Activated CD8-positive, alpha-beta memory T cell treated with anti-CD3 and anti-CD28 coated beads, Interleukin-2, amount 10 ng/mL, durations not matched to agents 7 days and 5 days (primary cell): ENCODE measurements at regions not wholly inside any gene's neighbourhood (a gene's known extent, or its start where the extent isn't known, plus 50 kb on each side); places are given as distances from the start of the nearest gene placed in this dataset.
A peak's percentile ranks its signal among the peaks of the same experiment; 100 is the strongest.
"Not testable (repeated sequence)": the region's sequence is repeated elsewhere in the genome, so short reads cannot be mapped to it uniquely, and the experiment has no call there.

Source experiments
- ATAC-seq: fragments of 150-1000 bp; cut with Tn5 transposase; one replicate; pipeline ENCODE4 v1.10.0; 2021; ENCODE audit warnings: moderate library complexity
- CTCF ChIA-PET: fragments of 350-600 bp; sonication (Branson Sonifier 250); formaldehyde crosslinking; loops from one replicate; lab custom pipeline; 2021; ENCODE audit warnings: antibody characterized with exemption; lab: Charles Lee
- DNase-seq: peaks from one replicate; pipeline ENCODE4 v3.0.0-alpha.2; 2020
- H3K27ac Mint-ChIP-seq: one replicate; pipeline ENCODE4 v1.8.0; 2021; ENCODE audit warnings: mild to moderate bottlenecking, mixed read lengths
- H3K27me3 Mint-ChIP-seq: one replicate; pipeline ENCODE4 v1.8.0; 2021; ENCODE audit warnings: mixed read lengths
- H3K36me3 Mint-ChIP-seq: one replicate; pipeline ENCODE4 v1.8.0; 2021; ENCODE audit warnings: mild to moderate bottlenecking, mixed read lengths
- H3K4me1 Mint-ChIP-seq: one replicate; pipeline ENCODE4 v1.8.0; 2021; ENCODE audit warnings: mixed read lengths
- H3K4me3 Mint-ChIP-seq: one replicate; pipeline ENCODE4 v1.8.0; 2021; ENCODE audit warnings: mild to moderate bottlenecking, moderate library complexity, mixed read lengths
- H3K9me3 Mint-ChIP-seq: one replicate; pipeline ENCODE4 v1.8.0; 2022; ENCODE audit warnings: low read depth, mixed read lengths

- CTCF ChIA-PET, result no interaction called here
- Mint-ChIP-seq H3K9me3 (peaks cover 7% of the 10 kb centered on the region), H3K4me3 (no peak overlapping the region), H3K36me3 (no peaks in the 10 kb centered on the region), H3K4me1 (no peaks in the 10 kb centered on the region), H3K27ac (no peak overlapping the region), H3K27me3 (peaks cover 7% of the 10 kb centered on the region)
- DNase-seq (no peak), ATAC-seq (no peak)
Observed at GRCh38 chr9:124118894-124119293, 107.3 kb downstream of the LHX2 start.

GRCh38 chr9:124120272-124120671 is 108.7 kb downstream of the LHX2 start:
- Mint-ChIP-seq H3K27ac (no peak overlapping the region), H3K4me1 (no peaks in the 10 kb centered on the region), H3K36me3 (no peaks in the 10 kb centered on the region), H3K27me3 (peaks cover 7% of the 10 kb centered on the region), H3K9me3 (peaks cover 7% of the 10 kb centered on the region), H3K4me3 (no peak overlapping the region)
- DNase-seq, result no peak
- no peak for ATAC-seq
- CTCF ChIA-PET, result no interaction called here

- Mint-ChIP-seq H3K9me3 (peaks cover 3% of the 10 kb centered on the region), H3K27me3 (peaks cover 7% of the 10 kb centered on the region)
Observed at GRCh38 chr9:124121725-124122124, 110.2 kb downstream of the LHX2 start.

GRCh38 chr9:124122321-124122720 is 110.8 kb downstream of the LHX2 start:
- DNase-seq (no peak), ATAC-seq (no peak)
- Mint-ChIP-seq H3K4me1 (peaks cover 3% of the 10 kb centered on the region), H3K27me3 (peaks cover 7% of the 10 kb centered on the region), H3K9me3 (no peaks in the 10 kb centered on the region), H3K27ac (no peak overlapping the region), H3K36me3 (no peaks in the 10 kb centered on the region), H3K4me3 (no peak overlapping the region)
- CTCF ChIA-PET, result interaction anchor here (1.5 kb wide), 1 partner anchor 415 kb away, joined by 5 read pairs; no protein-coding TSS in a partner anchor

More at GRCh38 chr9:124121725-124122124, 110.2 kb downstream of the LHX2 start:
- Mint-ChIP-seq H3K4me3 (no peak overlapping the region), H3K4me1 (no peaks in the 10 kb centered on the region), H3K27ac (no peak overlapping the region), H3K36me3 (no peaks in the 10 kb centered on the region)
- no peak for ATAC-seq
- no peak for DNase-seq
- CTCF ChIA-PET, result interaction anchor here (1.1 kb wide), 1 partner anchor 75 kb away, joined by 3 read pairs; no protein-coding TSS in a partner anchor

- Mint-ChIP-seq H3K36me3 (no peaks in the 10 kb centered on the region), H3K4me1 (peaks cover 3% of the 10 kb centered on the region), H3K9me3 (no peaks in the 10 kb centered on the region), H3K27ac (no peak overlapping the region), H3K4me3 (no peak overlapping the region), H3K27me3 (peaks cover 7% of the 10 kb centered on the region)
- CTCF ChIA-PET, result interaction anchor here (1.5 kb wide), 1 partner anchor 414 kb away, joined by 5 read pairs; no protein-coding TSS in a partner anchor
- ATAC-seq, result no peak
- DNase-seq, result no peak
Observed at GRCh38 chr9:124122813-124123462, 111.4 kb downstream of the LHX2 start.

- not testable (repeated sequence) for H3K9me3 Mint-ChIP-seq, H3K4me3 Mint-ChIP-seq, H3K36me3 Mint-ChIP-seq, ATAC-seq, DNase-seq, H3K27ac Mint-ChIP-seq, H3K4me1 Mint-ChIP-seq, H3K27me3 Mint-ChIP-seq
- CTCF ChIA-PET, result interaction anchor here (0.6 to 1.5 kb wide), 2 partner anchors 17 to 413 kb away, joined by 3 to 5 read pairs; no protein-coding TSS in a partner anchor
Observed at GRCh38 chr9:124123621-124124020, 112.1 kb downstream of the LHX2 start.

GRCh38 chr9:124124729-124125650 is 113.4 kb downstream of the LHX2 start:
- no peaks in the 10 kb centered on the region for H3K36me3 Mint-ChIP-seq
- H3K9me3 Mint-ChIP-seq, result no peaks in the 10 kb centered on the region
- ATAC-seq (no peak), DNase-seq (no peak)
- H3K27me3 Mint-ChIP-seq, result peaks cover 6% of the 10 kb centered on the region
- no peak overlapping the region for H3K27ac Mint-ChIP-seq
- peaks cover 3% of the 10 kb centered on the region for H3K4me1 Mint-ChIP-seq
- no peak overlapping the region for H3K4me3 Mint-ChIP-seq
- CTCF ChIA-PET, result interaction anchor here (0.7 to 2.8 kb wide), 5 partner anchors 194 to 409 kb away, joined by 3 to 19 read pairs (median 3); no protein-coding TSS in a partner anchor

- CTCF ChIA-PET, result interaction anchor here (0.7 to 2.8 kb wide), 11 partner anchors 134 to 409 kb away, joined by 3 to 19 read pairs (median 6); no protein-coding TSS in a partner anchor
- ATAC-seq, result no peak
- H3K4me3 Mint-ChIP-seq, result no peak overlapping the region
- no peak overlapping the region for H3K27ac Mint-ChIP-seq
- no peaks in the 10 kb centered on the region for H3K36me3 Mint-ChIP-seq
- no peaks in the 10 kb centered on the region for H3K9me3 Mint-ChIP-seq
- H3K27me3 Mint-ChIP-seq, result peaks cover 6% of the 10 kb centered on the region
- H3K4me1 Mint-ChIP-seq, result peaks cover 3% of the 10 kb centered on the region
- no peak for DNase-seq
Observed at GRCh38 chr9:124125651-124125977, 114.0 kb downstream of the LHX2 start.

- CTCF ChIA-PET, result interaction anchor here (0.6 to 2.8 kb wide), 47 partner anchors 9 to 314 kb away, joined by 3 to 19 read pairs (median 4); no protein-coding TSS in a partner anchor
- Mint-ChIP-seq H3K27me3 (peaks cover 10% of the 10 kb centered on the region), H3K27ac (no peak overlapping the region), H3K36me3 (no peaks in the 10 kb centered on the region), H3K4me3 (no peak overlapping the region), H3K9me3 (no peaks in the 10 kb centered on the region), H3K4me1 (peaks cover 3% of the 10 kb centered on the region)
- DNase-seq, result peak; percentile 84
- ATAC-seq, result peak; percentile 83
Observed at GRCh38 chr9:124126648-124127646, 115.4 kb downstream of the LHX2 start.

- peaks cover 3% of the 10 kb centered on the region for H3K4me1 Mint-ChIP-seq
Observed at GRCh38 chr9:124128568-124129166, 117.1 kb downstream of the LHX2 start.

GRCh38 chr9:124130277-124131075 is 118.9 kb downstream of the LHX2 start:
- DNase-seq (no peak), ATAC-seq (no peak)
- peaks cover 8% of the 10 kb centered on the region for H3K27me3 Mint-ChIP-seq
- H3K27ac Mint-ChIP-seq, result no peak overlapping the region
- CTCF ChIA-PET, result interaction anchor here (0.7 to 1.2 kb wide), 2 partner anchors 119 to 256 kb away, joined by 4 to 5 read pairs; no protein-coding TSS in a partner anchor
- no peak overlapping the region for H3K4me3 Mint-ChIP-seq
- H3K4me1 Mint-ChIP-seq, result peaks cover 3% of the 10 kb centered on the region
- no peaks in the 10 kb centered on the region for H3K9me3 Mint-ChIP-seq
- H3K36me3 Mint-ChIP-seq, result no peaks in the 10 kb centered on the region

More at GRCh38 chr9:124128568-124129166, 117.1 kb downstream of the LHX2 start:
- H3K36me3 Mint-ChIP-seq, result no peaks in the 10 kb centered on the region
- CTCF ChIA-PET, result interaction anchor here (2.1 to 2.2 kb wide), 2 partner anchors 71 to 258 kb away, joined by 5 to 17 read pairs; no protein-coding TSS in a partner anchor
- ATAC-seq, result no peak
- H3K9me3 Mint-ChIP-seq, result no peaks in the 10 kb centered on the region
- H3K4me3 Mint-ChIP-seq, result no peak overlapping the region
- H3K27ac Mint-ChIP-seq, result no peak overlapping the region
- H3K27me3 Mint-ChIP-seq, result peaks cover 8% of the 10 kb centered on the region
- DNase-seq, result no peak
